Activated CD4-positive, alpha-beta T cell treated with anti-CD3 and anti-CD28 coated beads, Interleukin-2, amount 10 ng/mL, durations not matched to agents 7 days and 5 days (primary cell): ENCODE measurements at regions not wholly inside any gene's neighbourhood (a gene's known extent, or its start where the extent isn't known, plus 50 kb on each side); places are given as distances from the start of the nearest gene placed in this dataset.

Source experiments
- CTCF ChIA-PET: fragments of 350-600 bp; sonication (Branson Sonifier 250); formaldehyde crosslinking; loops from one replicate; lab custom pipeline; 2021; ENCODE audit warnings: antibody characterized with exemption; lab: Charles Lee
- POLR2A ChIA-PET: fragments of 350-600 bp; sonication (Branson Sonifier 250); formaldehyde crosslinking; loops from one replicate; lab custom pipeline; 2021; ENCODE audit warnings: antibody characterized with exemption; lab: Charles Lee
- DNase-seq: peaks from one replicate; pipeline ENCODE4 v3.0.0-alpha.2; 2020
- H3K27ac Mint-ChIP-seq: one replicate; pipeline ENCODE4 v1.8.0; 2021; ENCODE audit warnings: mild to moderate bottlenecking, moderate library complexity, mixed read lengths
- H3K27me3 Mint-ChIP-seq: one replicate; pipeline ENCODE4 v1.8.0; 2021; ENCODE audit warnings: mixed read lengths
- H3K36me3 Mint-ChIP-seq: one replicate; pipeline ENCODE4 v1.8.0; 2021; ENCODE audit warnings: low read depth, mixed read lengths
- H3K4me1 Mint-ChIP-seq: one replicate; pipeline ENCODE4 v1.8.0; 2021; ENCODE audit warnings: mixed read lengths
- H3K4me3 Mint-ChIP-seq: one replicate; pipeline ENCODE4 v1.8.0; 2021; ENCODE audit warnings: mild to moderate bottlenecking, moderate library complexity, mixed read lengths
- H3K9me3 Mint-ChIP-seq: one replicate; pipeline ENCODE4 v1.8.0; 2021; ENCODE audit warnings: mixed read lengths

GRCh38 chr2:111219285-111219684, 98.6 kb downstream of the BCL2L11 start:
- no peak overlapping the region for H3K4me3 Mint-ChIP-seq
- no peaks in the 10 kb centered on the region for H3K4me1 Mint-ChIP-seq
- H3K27me3 Mint-ChIP-seq, result peaks cover 9% of the 10 kb centered on the region
- ChIA-PET POLR2A (no interaction called here), CTCF (interaction anchor here (1.1 to 2.1 kb wide), 2 partner anchors 10 to 20 kb away, joined by 4 to 5 read pairs; no protein-coding TSS in a partner anchor)
- no peak for DNase-seq
- peaks cover 21% of the 10 kb centered on the region for H3K9me3 Mint-ChIP-seq
- H3K36me3 Mint-ChIP-seq, result peaks cover 12% of the 10 kb centered on the region
- no peak overlapping the region for H3K27ac Mint-ChIP-seq

GRCh38 chr2:111219734-111220505, 99.2 kb downstream of the BCL2L11 start:
- Mint-ChIP-seq H3K36me3 (peaks cover 7% of the 10 kb centered on the region), H3K9me3 (peaks cover 17% of the 10 kb centered on the region), H3K4me1 (no peaks in the 10 kb centered on the region), H3K27me3 (peaks cover 6% of the 10 kb centered on the region), H3K27ac (no peak overlapping the region), H3K4me3 (no peak overlapping the region)
- CTCF ChIA-PET, result interaction anchor here (1.1 to 2.1 kb wide), 2 partner anchors 11 to 19 kb away, joined by 4 to 5 read pairs; no protein-coding TSS in a partner anchor
- DNase-seq, result no peak
- POLR2A ChIA-PET, result no interaction called here

GRCh38 chr2:111220962-111221361, 100.2 kb downstream of the BCL2L11 start:
- peaks cover 13% of the 10 kb centered on the region for H3K27me3 Mint-ChIP-seq
- POLR2A ChIA-PET, result no interaction called here

GRCh38 chr2:111221701-111222100, 101.0 kb downstream of the BCL2L11 start:
- Mint-ChIP-seq H3K36me3 (peaks cover 3% of the 10 kb centered on the region), H3K4me1 (no peaks in the 10 kb centered on the region), H3K4me3 (no peak overlapping the region), H3K27ac (no peak overlapping the region), H3K9me3 (peaks cover 22% of the 10 kb centered on the region), H3K27me3 (peaks cover 13% of the 10 kb centered on the region)
- no peak for DNase-seq
- CTCF ChIA-PET, result no interaction called here
- POLR2A ChIA-PET, result no interaction called here

More at GRCh38 chr2:111220962-111221361, 100.2 kb downstream of the BCL2L11 start:
- H3K4me3 Mint-ChIP-seq, result no peak overlapping the region
- H3K36me3 Mint-ChIP-seq, result peaks cover 3% of the 10 kb centered on the region
- H3K4me1 Mint-ChIP-seq, result no peaks in the 10 kb centered on the region
- peaks cover 21% of the 10 kb centered on the region for H3K9me3 Mint-ChIP-seq
- DNase-seq, result no peak
- H3K27ac Mint-ChIP-seq, result no peak overlapping the region
- CTCF ChIA-PET, result no interaction called here

GRCh38 chr2:111222204-111222866, 101.6 kb downstream of the BCL2L11 start:
- Mint-ChIP-seq H3K4me3 (no peak overlapping the region), H3K27me3 (peaks cover 16% of the 10 kb centered on the region), H3K36me3 (peaks cover 5% of the 10 kb centered on the region), H3K4me1 (no peaks in the 10 kb centered on the region), H3K27ac (no peak overlapping the region), H3K9me3 (peaks cover 22% of the 10 kb centered on the region)
- CTCF ChIA-PET, result no interaction called here
- POLR2A ChIA-PET, result no interaction called here
- DNase-seq, result no peak

GRCh38 chr2:111225856-111226255, 105.1 kb downstream of the BCL2L11 start:
- Mint-ChIP-seq H3K4me1 (no peaks in the 10 kb centered on the region), H3K9me3 (peaks cover 23% of the 10 kb centered on the region), H3K27ac (no peak overlapping the region), H3K36me3 (peaks cover 14% of the 10 kb centered on the region), H3K4me3 (no peak overlapping the region), H3K27me3 (peaks cover 26% of the 10 kb centered on the region)
- DNase-seq, result no peak
- ChIA-PET CTCF (interaction anchor here (0.6 kb wide), 1 partner anchor 169 kb away, joined by 4 read pairs; no protein-coding TSS in a partner anchor), POLR2A (no interaction called here)

GRCh38 chr2:111226876-111227700, 106.4 kb downstream of the BCL2L11 start:
- no peak for DNase-seq
- peaks cover 26% of the 10 kb centered on the region for H3K27me3 Mint-ChIP-seq
- ChIA-PET POLR2A (no interaction called here), CTCF (no interaction called here)
- H3K4me3 Mint-ChIP-seq, result no peak overlapping the region
- H3K36me3 Mint-ChIP-seq, result peaks cover 14% of the 10 kb centered on the region
- no peaks in the 10 kb centered on the region for H3K4me1 Mint-ChIP-seq
- H3K9me3 Mint-ChIP-seq, result peaks cover 23% of the 10 kb centered on the region
- H3K27ac Mint-ChIP-seq, result no peak overlapping the region

- no peak overlapping the region for H3K27ac Mint-ChIP-seq
- CTCF ChIA-PET, result no interaction called here
- peaks cover 14% of the 10 kb centered on the region for H3K36me3 Mint-ChIP-seq
- no peak for DNase-seq
- H3K9me3 Mint-ChIP-seq, result peaks cover 19% of the 10 kb centered on the region
- H3K4me1 Mint-ChIP-seq, result no peaks in the 10 kb centered on the region
- H3K4me3 Mint-ChIP-seq, result no peak overlapping the region
- peaks cover 25% of the 10 kb centered on the region for H3K27me3 Mint-ChIP-seq
- POLR2A ChIA-PET, result no interaction called here
Measured at GRCh38 chr2:111227716-111228141, 107.0 kb downstream of the BCL2L11 start.

DNA sequence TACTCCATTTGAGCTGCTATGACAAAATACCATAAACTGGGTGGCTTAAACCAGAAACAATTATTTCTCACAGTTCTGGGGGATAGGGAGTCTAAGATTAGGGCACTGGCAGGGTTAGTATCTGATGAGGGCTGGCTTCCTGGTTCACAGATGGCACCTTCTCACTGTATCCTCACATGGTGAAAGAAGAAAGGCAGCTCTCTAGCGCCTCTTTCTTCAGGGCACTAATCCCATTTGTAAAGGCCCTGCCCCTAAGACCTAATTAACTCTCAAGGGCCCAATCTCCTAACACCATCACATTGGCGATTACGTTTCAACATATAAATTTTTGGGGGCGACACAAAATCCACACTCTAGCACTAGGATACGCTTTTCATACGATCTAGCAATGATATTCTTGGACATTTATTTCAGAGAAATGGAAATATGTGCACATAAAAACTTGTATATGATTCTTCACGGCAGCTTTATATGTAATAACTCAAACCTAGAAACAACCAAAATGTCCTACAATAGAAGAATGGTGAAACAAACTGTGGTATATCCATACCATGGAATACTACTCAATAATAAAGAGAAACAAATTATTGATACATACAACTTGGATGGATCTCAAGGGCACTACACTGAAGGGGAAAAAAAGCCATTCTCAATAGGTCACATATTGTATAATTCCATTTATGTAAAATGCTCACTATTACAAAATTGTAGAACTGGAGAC, 111.0 kb downstream of the BCL2L11 start:
- Mint-ChIP-seq H3K4me1 (no peaks in the 10 kb centered on the region), H3K27ac (no peak overlapping the region), H3K36me3 (peaks cover 28% of the 10 kb centered on the region), H3K4me3 (no peak overlapping the region), H3K9me3 (peaks cover 8% of the 10 kb centered on the region), H3K27me3 (peaks cover 15% of the 10 kb centered on the region)
- POLR2A ChIA-PET, result no interaction called here
- CTCF ChIA-PET, result no interaction called here
- no peak for DNase-seq

- no peak for DNase-seq
- Mint-ChIP-seq H3K4me3 (no peak overlapping the region), H3K27me3 (no peaks in the 10 kb centered on the region), H3K9me3 (peaks cover 6% of the 10 kb centered on the region), H3K36me3 (peaks cover 25% of the 10 kb centered on the region), H3K27ac (peak overlapping the region; percentile 42), H3K4me1 (peaks cover 13% of the 10 kb centered on the region)
- ChIA-PET CTCF (no interaction called here), POLR2A (no interaction called here)
Measured at GRCh38 chr2:111235192-111236015, 114.7 kb downstream of the BCL2L11 start.

- Mint-ChIP-seq H3K36me3 (peaks cover 25% of the 10 kb centered on the region), H3K27ac (no peak overlapping the region), H3K9me3 (peaks cover 6% of the 10 kb centered on the region), H3K4me3 (no peak overlapping the region), H3K4me1 (peaks cover 13% of the 10 kb centered on the region), H3K27me3 (no peaks in the 10 kb centered on the region)
- ChIA-PET CTCF (no interaction called here), POLR2A (no interaction called here)
- no peak for DNase-seq
Measured at GRCh38 chr2:111236025-111236424, 115.3 kb downstream of the BCL2L11 start.
